NOMO-1 treated with DMSO at 0.1 percent for 48 hours (cell line): ENCODE measurements at regions not wholly inside any gene's neighbourhood (a gene's known extent, or its start where the extent isn't known, plus 50 kb on each side); places are given as distances from the start of the nearest gene placed in this dataset.
A peak's percentile ranks its signal among the peaks of the same experiment; 100 is the strongest.

ENCODE experiments used
- DNase-seq: peaks from one replicate; lab custom pipeline; 2025; ENCODE audit not compliant: unreplicated experiment; lab: John Stamatoyannopoulos, UW

DNA sequence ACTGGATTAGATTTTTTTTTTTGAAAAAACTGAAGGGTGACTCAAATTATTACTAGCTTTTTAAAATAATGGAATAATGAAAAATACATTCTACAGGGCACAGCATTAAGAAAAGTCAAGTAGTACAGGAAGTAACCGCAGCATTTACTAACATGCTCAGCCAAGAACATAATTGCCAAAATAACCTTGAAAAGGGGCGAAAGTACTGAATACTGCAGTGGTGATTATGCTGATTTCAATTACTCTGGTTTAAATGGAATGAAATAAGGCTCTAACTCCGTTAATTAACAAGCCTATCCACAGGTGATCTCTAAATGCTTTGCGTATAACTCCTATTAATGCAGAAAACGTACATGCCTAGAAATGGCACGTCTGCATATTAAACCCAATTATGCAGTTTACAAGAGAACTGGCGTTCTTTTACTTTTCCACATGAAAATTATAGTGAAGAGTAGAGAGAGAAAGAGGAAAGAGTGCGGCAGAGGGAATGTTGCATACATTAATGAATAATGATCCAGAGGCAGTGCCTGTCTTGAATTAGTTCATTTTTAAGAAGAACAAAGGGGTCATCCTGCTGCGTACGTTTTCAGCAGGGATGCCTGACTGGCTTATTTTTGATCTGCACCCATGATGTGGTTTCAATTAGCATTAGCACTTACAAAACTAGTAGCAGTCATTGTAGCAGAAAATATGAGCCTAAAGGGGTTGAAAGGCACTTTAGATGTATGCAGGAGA, 612.4 kb downstream of the NYAP2 start:
- no peak for DNase-seq

DNA sequence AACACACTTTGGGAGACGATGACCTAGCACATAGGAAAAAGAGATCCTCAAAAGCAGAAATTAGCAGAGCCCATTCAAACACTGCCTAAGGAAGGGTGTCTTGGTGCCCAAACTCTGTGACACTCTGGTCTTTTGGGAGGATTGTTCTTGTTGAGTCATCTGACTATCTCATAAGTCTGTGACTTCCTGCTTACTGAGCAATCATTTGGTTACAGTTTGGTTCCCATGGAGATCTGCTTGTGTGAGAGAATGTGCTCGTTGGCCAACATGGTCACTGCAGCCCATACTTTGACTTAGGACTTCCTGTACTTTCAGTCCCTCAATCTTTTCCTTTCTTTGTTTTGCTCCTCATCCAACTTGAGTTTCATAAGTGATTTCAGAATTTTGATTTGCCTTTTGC, 602.9 kb downstream of the NYAP2 start:
- DNase-seq: peak; percentile 70

DNA sequence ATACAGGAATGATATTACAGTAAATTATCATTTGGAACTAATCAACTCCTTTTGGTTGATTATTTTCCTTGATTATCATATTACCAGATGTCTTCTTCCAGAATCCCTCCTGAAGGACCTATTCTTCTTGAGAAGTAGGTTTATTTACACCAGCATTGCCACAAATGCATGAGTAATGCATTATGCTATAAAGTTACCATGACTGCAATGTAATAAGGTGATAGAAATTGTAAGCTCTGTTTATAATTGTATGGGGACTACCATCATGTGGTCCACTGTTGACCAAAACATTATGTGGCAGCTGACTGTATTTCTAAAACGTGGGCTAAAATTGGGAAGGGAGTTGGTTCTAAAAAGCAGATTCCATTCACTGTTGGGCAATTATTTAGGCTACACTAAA, 602.2 kb downstream of the NYAP2 start:
- no peak for DNase-seq

DNA sequence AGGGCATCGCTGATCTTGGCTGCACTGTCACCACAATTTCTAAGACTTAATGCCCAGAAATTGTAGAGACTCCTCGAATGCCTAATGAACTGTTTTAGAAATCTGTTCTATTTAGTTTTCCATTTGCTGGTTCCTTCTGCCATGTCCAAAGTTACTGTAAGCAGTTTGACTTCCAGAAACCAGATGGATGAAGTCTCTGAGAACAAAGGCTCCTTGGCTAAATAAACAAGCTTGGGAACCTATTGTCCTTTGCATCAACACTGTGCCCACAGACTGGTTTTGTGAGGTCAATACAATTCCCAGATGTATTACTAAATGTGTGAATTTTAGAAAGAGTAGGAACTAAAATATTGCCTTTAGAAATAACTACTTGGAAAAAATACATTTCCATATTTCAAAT, 600.2 kb downstream of the NYAP2 start:
- no peak for DNase-seq

DNA sequence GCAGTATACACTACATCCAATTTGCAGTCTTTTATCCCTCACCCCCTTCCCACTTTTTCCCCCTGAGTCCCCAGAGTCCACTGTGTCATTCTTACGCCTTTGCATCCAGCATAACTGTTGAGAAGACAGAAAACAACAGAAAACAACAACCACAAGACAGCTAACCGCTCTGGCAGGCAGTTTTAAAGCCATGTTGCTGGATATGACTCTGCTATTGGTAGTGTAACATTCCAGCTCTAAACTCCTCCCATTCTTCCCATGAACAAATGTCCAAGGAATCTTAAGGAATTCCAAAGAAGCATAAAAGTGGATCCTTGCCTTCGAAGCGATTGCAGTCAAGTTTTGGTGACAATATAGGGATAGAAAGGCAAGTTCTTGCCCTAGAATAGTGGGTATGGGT, 599.1 kb downstream of the NYAP2 start:
- DNase-seq: no peak

DNA sequence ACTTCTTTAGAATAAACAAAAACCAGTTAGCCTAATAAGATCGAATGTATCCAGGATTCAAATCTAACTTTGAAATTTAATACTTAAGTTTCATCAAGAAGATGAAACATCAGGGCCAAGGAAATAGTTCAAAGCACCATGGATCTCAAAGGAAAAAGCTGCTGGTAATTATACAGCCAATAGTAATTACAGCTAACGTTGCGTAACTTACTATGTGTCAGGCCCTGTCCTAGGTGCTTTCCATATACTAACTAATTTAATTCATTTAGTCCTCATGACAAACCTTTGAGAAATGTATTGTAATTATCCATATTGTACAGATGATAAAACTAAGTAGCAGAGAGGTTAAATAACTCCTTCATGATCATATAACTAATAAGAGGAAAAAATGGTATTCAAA, 598.6 kb downstream of the NYAP2 start:
- DNase-seq: no peak

DNA sequence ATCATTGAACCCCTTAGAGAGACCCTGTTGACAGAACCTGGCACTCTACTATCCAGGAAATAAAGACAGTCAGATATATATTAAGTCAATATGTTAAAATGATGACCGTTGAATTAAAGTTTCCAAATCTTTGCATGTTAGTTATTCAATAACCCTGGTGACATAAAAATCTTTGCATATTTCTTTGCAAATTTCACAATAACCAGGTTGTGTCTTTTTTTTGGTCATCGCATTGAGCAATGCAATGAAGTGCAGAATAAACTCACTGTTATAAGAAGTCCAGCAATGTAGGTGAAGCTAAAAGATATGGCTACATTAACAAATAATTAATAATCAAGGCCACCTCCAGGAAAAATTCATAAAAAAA, 596.9 kb downstream of the NYAP2 start:
- peak; percentile 4 for DNase-seq

DNA sequence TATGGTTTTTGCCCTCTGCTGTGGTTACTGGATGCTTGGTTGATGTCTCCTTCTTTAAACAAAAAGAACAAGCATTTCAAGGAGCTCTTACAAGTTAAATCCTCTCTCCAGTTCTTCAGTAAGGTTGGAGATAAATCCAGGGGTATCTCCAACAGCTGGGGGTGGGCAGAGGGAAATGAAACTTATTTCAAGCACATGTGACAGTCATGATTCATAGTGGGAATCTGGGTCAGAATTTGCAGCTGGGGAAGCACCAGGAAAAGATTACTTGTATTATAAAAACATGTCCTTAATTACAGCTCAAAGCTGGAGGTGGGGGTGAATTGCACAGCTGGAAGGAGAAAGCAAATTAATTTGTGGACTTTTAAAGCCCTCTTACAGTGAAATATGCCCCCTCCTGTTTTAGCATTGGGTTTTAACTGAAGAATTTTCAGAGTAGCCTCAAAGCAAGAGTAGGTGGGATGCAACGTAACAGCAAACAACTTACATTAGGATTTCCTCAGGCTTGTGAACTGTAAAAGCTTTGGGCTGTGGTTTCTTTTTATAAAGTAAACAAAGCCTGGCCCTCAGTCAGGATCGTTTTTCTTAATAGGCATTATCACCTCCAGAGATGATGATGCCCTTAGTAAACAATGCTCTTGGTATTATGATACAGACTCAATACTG, 596.4 kb downstream of the NYAP2 start:
- no peak for DNase-seq

DNA sequence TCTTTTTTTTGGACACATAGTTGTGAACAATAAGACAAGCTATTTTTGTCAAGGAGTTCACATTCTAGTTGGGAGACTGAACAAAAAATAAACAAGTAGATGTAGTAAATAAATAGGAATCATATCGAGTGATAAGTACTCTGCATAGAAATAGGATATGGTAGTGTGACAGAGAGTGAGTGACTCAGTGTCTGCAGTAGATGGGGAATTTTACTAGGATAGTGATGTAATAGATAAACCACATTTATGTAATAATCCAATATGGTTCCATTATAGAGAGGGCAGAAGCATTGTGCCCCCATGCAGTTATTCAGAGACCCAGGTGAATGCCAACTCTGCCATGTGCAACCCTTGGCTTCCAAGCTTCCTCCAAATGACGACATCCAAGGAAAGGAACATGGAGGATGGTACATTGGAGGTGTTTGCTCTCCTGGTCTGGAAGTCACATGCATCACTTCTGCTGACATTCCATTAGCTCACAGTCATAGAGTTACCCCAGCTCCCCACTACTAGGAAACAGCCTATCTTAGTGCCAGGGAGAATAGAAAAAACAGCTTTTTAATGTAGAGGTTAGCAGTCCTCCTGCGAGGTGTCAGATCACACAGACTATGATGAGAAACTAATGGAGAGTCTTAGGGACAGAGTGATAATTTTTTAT, 595.4 kb downstream of the NYAP2 start:
- DNase-seq: no peak

DNA sequence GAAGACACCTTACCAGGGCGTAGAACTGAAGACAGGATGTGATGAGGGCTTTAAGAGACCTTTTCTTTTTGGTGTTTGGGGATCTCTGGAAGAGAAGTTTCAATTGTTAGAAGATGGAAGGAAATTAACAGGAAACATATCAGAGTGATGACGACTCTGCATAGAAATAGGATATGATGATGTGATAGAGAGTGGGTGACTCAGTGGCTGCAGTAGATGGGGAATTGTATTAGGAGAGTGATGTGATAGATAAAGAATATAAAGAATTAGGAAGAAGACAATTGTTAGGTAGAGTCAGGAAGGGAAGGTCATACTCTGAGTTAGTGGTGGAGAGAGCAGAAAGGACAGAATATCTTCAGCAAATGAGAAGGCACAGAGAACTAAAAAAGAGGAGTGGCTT, 593.9 kb downstream of the NYAP2 start:
- no peak for DNase-seq

DNA sequence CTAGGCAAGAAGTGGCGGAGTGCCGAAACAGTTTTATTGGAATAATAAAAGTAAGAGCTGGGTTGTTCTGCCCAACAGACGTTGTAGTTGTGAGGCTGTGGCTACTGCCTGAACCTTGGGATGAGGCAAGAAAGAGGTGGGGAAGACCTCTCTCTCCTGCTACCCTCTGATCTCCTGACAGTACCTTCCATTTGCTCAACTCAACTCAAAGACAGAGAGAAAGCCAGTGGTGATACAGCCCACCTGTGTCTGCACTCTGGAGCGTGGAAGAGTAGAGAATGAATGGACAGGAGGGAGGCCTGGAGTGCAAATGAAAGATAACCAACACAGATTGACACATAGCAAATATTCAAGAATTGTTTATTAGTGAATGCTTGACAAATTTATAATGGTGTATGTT, 590.3 kb downstream of the NYAP2 start:
- DNase-seq: no peak

DNA sequence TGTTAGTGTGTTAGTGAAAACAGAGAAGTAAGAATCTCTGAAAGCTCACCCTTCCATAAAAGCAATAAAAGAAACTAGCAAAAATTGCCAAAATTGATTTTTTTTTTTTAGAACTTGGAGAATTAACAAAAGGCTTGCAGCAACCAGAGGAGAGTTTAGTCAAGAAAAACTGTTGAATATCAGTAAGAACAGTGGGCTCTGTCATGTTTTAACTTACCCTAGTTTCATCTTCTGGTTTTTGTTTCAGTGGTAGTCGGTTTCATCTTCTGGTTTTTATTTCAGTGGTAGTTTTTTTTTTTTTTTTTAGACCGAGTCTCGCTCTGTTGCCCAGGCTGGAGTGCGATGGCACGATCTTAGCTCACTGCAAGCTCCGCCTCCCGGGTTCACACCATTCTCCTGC, 580.9 kb downstream of the NYAP2 start:
- no peak for DNase-seq

DNA sequence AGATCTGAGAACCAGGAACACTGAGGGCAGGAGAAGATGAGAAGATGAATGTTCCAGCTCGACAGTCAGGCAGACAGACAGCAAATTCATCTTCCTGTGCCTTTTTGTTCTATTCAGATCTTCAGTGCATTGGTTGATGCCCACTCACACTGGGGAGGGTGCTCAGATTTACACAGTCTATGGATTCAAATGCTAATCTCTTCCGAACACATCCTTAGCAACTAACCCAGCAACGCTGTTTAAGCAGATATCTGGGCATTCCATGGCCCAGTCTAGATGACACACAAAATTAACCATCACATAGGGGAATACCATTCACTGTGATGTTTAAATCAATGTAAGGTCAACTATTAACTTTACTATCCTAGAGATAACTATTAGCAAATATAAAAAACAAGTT, 571.9 kb downstream of the NYAP2 start:
- no peak for DNase-seq

DNA sequence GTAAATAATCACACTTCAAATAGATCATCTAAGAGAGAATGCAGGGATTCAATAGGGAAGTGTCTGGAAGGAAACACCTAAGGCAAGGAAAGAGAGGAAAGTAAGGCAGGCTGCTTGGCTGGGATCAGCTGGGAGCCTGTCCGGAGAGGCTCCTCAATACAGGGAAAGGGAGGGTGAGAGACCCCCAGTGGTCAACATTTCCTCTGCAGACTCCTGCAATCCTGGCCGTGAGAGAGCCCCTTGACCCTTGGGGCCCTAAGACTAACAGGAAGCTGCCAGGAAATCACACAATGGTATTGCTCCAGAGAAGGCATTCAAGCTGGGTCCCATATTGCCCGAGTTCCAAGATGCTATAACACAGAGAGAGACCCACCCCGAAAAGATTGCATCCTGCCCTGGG, 549.4 kb downstream of the NYAP2 start:
- no peak for DNase-seq

DNA sequence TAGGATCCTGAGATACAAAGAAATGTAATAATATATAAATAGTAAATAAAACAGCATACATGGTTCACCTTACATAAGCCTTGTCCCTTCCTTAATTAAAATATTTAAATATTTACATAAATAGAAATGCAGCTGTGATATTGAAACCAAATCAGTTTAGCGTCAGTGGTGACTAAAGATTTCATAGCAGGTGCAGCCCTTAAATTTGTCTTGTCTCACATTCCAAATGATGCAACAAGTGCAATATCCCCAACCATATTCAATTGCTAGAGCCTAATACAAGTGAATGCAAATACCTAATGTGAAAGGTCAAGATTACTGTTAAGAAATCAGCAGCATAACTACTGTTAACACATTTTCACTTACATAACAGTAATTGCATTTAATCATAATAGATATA, 539.5 kb downstream of the NYAP2 start:
- DNase-seq: no peak

DNA sequence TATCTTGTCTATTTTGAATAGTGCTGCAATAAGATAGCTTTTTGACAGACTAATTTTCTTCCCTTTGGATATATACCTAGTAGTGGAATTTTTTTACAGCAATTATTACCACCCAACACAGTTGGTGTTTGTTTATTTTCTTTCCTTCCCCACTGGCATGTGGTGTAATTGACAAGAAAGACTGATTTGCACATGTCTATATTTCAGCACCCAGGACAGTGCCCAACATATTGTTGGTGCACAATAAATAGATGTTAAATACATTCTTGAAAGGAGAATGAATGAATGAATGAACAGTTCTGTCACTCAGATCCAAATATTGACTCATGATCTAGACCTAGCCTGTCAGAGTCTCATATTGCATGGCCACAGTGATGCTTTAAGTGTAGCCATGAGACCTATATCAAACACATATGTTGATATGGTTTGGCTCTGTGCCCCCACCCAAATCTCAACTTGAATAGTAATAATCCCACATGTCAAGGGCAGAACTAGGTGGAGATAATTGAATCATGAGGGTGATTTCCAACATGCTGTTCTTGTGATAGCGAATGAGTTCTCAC, 538.2 kb downstream of the NYAP2 start:
- DNase-seq: peak; percentile 0

DNA sequence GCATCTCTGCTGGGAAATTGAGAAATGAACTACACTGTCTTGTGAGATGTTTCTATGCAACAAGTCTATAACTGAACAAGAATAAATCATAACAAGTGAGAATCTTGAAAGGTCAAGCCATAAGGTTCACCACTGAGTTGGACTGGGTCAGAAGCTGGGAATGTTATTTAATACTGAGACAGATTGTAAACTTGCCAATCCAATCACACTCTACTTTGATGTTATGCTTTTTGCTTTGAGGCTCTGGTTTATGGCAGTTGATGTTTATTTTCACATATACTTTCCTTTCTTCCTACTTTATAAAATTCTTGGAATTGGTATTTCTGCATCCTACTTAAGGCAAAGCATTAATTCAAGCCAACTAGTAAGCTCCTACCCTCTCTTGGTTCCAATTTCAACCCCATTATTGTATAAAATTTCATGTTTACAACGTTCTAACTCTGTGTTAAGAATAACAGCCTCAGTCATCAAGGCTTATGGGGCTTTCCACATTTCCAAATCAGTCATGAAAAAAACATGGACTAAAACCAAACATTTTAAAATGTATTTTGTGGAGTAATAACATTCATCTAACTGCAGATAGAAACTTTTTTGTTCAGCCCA, 533.4 kb downstream of the NYAP2 start:
- DNase-seq: no peak

DNA sequence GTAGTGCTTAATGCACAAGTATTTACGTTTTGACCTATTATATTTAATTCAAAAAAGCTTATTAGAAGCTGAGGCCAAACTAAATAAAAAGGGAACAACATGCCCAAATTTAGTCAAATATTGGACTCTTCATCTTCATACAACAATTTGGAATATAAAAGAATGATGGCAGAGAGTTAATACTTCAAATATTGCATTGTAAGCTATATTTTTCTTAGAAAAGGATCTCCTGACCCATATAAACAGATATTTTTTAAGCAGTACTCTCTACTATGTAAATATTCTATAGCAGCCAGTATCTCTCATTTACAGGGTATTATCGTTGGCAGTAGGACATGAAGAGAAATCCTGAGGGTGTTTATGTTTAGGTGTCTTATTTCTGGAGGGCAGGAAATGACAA, 531.2 kb downstream of the NYAP2 start:
- DNase-seq: no peak

DNA sequence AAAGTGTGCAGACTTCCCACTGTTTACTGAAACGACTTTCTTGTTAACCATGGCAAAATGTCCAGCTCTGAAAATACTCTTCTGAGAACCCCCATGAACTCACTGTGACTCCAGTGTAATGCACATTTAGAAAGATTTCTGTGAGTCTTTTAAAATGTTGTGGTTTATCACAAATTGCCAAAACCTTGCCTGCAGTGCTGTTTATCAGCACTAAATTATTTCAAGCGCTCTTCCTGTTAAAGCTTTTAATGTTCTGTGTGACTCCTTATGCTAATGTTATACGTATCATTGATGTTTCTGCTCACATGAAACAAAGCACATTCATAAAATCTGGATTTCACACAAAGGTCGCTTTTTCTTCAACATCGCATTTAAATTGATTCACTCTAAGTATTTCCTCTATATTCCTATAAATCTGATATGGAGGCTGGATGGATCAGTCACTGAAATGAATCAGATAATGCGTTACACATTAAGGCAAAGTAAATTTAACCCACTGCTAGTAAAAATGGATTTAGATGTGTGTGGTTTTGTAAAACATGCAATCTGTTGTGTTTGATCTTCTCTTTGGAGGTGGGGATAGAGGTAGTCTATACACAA, 521.2 kb downstream of the NYAP2 start:
- DNase-seq: no peak

DNA sequence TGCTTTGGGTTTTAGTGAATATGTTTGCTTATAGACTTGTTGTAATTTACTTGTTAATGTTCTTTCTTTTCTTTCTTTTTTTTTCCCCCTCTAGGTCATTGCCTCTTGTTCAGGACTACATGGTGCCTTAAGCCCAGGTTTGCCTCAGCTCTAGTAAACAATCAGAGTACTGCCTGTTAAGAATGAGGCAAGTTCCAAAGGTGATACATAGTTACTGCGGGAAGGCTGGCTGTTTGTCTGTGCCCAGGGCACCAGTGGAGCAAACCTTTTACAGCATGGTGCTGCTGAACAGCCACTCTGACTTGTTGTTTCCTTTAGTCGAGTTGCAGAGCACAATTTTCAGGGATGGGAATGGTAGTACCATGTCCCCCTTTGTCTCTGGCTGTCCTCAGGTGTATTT, 517.2 kb downstream of the NYAP2 start:
- DNase-seq: no peak

DNA sequence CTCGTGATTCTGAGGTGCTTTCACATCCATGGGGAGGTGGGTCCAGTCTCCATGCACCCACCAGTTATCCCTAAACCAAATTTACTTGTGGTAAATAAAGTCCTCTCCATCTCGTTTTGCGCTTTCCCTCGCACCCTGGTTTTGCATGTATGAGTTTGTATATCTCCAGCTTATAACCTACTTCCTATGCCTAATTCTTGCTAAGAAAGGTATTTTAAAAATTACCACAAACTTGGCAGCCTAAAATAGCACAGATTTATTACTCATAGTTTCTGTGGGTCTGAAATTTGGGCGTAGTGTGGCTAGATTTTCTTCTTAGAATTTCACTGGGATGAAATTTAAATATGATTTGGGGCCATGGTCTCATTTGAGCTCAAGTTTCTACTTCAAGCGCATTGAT, 511.5 kb downstream of the NYAP2 start:
- no peak for DNase-seq
